ENCODE measurements at regions not wholly inside any gene's neighbourhood (a gene's known extent, or its start where the extent isn't known, plus 50 kb on each side); places are given as distances from the start of the nearest gene placed in this dataset.
"Not testable (repeated sequence)": the region's sequence is repeated elsewhere in the genome, so short reads cannot be mapped to it uniquely, and the experiment has no call there.

GRCh38 chr4:169342906-169343564 lies 72.3 kb upstream of the SH3RF1 start:
- DNase-seq (ENCODE audit: low spot score), result no peak

- DNase-seq (ENCODE audit: low spot score), result no peak
Measured at GRCh38 chr4:169342159-169342860, 71.6 kb upstream of the SH3RF1 start.

GRCh38 chr4:169341490-169341889 lies 70.7 kb upstream of the SH3RF1 start:
- DNase-seq (ENCODE audit: low spot score), result no peak

- no peak for DNase-seq (ENCODE audit: low spot score)
Measured at GRCh38 chr4:169340834-169341233, 70.1 kb upstream of the SH3RF1 start.

GRCh38 chr4:169338241-169338640 lies 67.5 kb upstream of the SH3RF1 start:
- no peak for DNase-seq (ENCODE audit: low spot score)

- DNase-seq (ENCODE audit: low spot score), result no peak
Measured at GRCh38 chr4:169337510-169337909, 66.8 kb upstream of the SH3RF1 start.

GRCh38 chr4:169335331-169335730 lies 64.6 kb upstream of the SH3RF1 start:
- peak; percentile 47 for DNase-seq (ENCODE audit: low spot score)

- no peak for DNase-seq (ENCODE audit: low spot score)
Measured at GRCh38 chr4:169334335-169334734, 63.6 kb upstream of the SH3RF1 start.

- no peak for DNase-seq (ENCODE audit: low spot score)
Measured at GRCh38 chr4:169333265-169333664, 62.5 kb upstream of the SH3RF1 start.

- no peak for DNase-seq (ENCODE audit: low spot score)
Measured at GRCh38 chr4:169332583-169332982, 61.8 kb upstream of the SH3RF1 start.

GRCh38 chr4:169330811-169331210 lies 60.1 kb upstream of the SH3RF1 start:
- DNase-seq (ENCODE audit: low spot score), result no peak

GRCh38 chr4:169330095-169330494 lies 59.3 kb upstream of the SH3RF1 start:
- no peak for DNase-seq (ENCODE audit: low spot score)

- no peak for DNase-seq (ENCODE audit: low spot score)
Measured at GRCh38 chr4:169327951-169328350, 57.2 kb upstream of the SH3RF1 start.

GRCh38 chr4:169323925-169324324 lies 53.2 kb upstream of the SH3RF1 start:
- not testable (repeated sequence) for DNase-seq (ENCODE audit: low spot score)

- DNase-seq (ENCODE audit: low spot score), result not testable (repeated sequence)
Measured at GRCh38 chr4:169322833-169323232, 52.1 kb upstream of the SH3RF1 start.
